Psoas muscle (tissue), 7 donors: ENCODE measurements at regions not wholly inside any gene's neighbourhood (a gene's known extent, or its start where the extent isn't known, plus 50 kb on each side); places are given as distances from the start of the nearest gene placed in this dataset.

Experiments
- ATAC-seq, 4 donors: fragments of 200-7000 bp; cut with Tn5 transposase; one replicate each; pipeline ENCODE4 v1.9.1; 2020; ENCODE audit warnings: moderate library complexity in 3 of 4, mild to moderate bottlenecking in 2 of 4
- DNase-seq, 2 donors: peaks; one replicate each; pipeline ENCODE4 v3.0.0-alpha.2; 2020
- H3K27ac ChIP-seq: fragments of 200-600 bp; one replicate; pipeline ENCODE4 v1.8.0; 2022
- H3K27me3 ChIP-seq, 3 donors: fragments of 200-600 bp in 1 of 3; one replicate each; pipeline versions ENCODE4 v1.6.1 to v1.8.0; 2013 to 2022; ENCODE audit warnings: low read length in 2 of 3, mild to moderate bottlenecking in 2 of 3, moderate library complexity in 1 of 3; ENCODE audit not compliant: insufficient read depth in 3 of 3
- H3K36me3 ChIP-seq, 2 donors: fragments of 200-600 bp in 1 of 2; one replicate each; pipeline versions ENCODE4 v1.6.1 to v1.8.0; 2013 to 2022; ENCODE audit warnings: low read depth in 1 of 2, mild to moderate bottlenecking in 1 of 2, moderate library complexity in 1 of 2; ENCODE audit not compliant: insufficient read depth in 1 of 2
- H3K4me1 ChIP-seq: fragments of 200-600 bp; one replicate; pipeline ENCODE4 v1.8.0; 2022
- H3K4me3 ChIP-seq: fragments of 200-600 bp; one replicate; pipeline ENCODE4 v1.8.0; 2022; ENCODE audit warnings: mild to moderate bottlenecking
- H3K9me3 ChIP-seq: fragments of 200-600 bp; one replicate; pipeline ENCODE4 v1.8.0; 2022
- CTCF ChIP-seq: fragments of 200-600 bp; IDR thresholded peaks from one replicate; pipeline ENCODE4 v1.8.0; 2022; ENCODE audit warnings: antibody characterized with exemption
- WGBS, 3 donors: extraction: QIAGEN DNeasy Blood & Tissue Kit; methylation state at CpG; one replicate each; pipeline versions ENCODE4 v1.1.6 to v1.1.7; 2013; 5-methylcytosine and 5-hydroxymethylcytosine counted together
- intact Hi-C, 2 donors: fragments of 100-400 bp; cut with DNase I; formaldehyde crosslinking; loops; one replicate each; pipeline versions ENCODE4 v1.11.0 to v1.14.2; 2022
- donor health status: healthy with polysubstance abuse.
- donor health status: DM: no; HTN: no; CAD: no; lungs with moderate emphysema.
- donor health status: Bipolar disorder and iron deficiency.
- donor health status: healthy.
- donor health status: DM: yes; HTN: yes; CAD: no.
- donor health status: DM: no; HTN: no; CAD: no.
- donor health status: DM: yes; HTN: yes; CAD: no.

GRCh38 chr11:10382518-10382917, 72.5 kb upstream of the AMPD3 start:
- 77 to 83% (median 81%) methylated on average over 6 of the region's 6 CpGs for WGBS, 3 donors
- intact Hi-C loops: no loop called here
- no peak for ATAC-seq
- no peaks in the 10 kb centered on the region for H3K36me3 ChIP-seq
- H3K9me3 ChIP-seq: no peaks in the 10 kb centered on the region
- H3K4me1 ChIP-seq: peaks cover 4% of the 10 kb centered on the region
- H3K27ac ChIP-seq: no peak overlapping the region
- no peak overlapping the region for H3K4me3 ChIP-seq
- no peak for TF ChIP-seq CTCF
- no peak for DNase-seq
- no peaks in the 10 kb centered on the region for H3K27me3 ChIP-seq

GRCh38 chr11:10385696-10386095, 69.4 kb upstream of the AMPD3 start:
- DNase-seq (peak; percentile 83 to 89), ATAC-seq (peak; percentile 86 to 89 (median 88))
- no peak for TF ChIP-seq CTCF
- H3K9me3 ChIP-seq: no peaks in the 10 kb centered on the region
- no peaks in the 10 kb centered on the region for H3K27me3 ChIP-seq
- no peak overlapping the region for H3K4me3 ChIP-seq
- no peaks in the 10 kb centered on the region for H3K36me3 ChIP-seq
- peaks cover 11% of the 10 kb centered on the region for H3K4me1 ChIP-seq
- H3K27ac ChIP-seq: peak overlapping the region; percentile 56
- intact Hi-C loops: no loop called here
- WGBS, 3 donors: 25 to 28% (median 25%) methylated on average over 6 of the region's 6 CpGs

- H3K27me3 ChIP-seq: no peaks in the 10 kb centered on the region
- WGBS, 3 donors: 47 to 70% (median 57%) methylated on average over 5 of the region's 5 CpGs
- H3K4me3 ChIP-seq: no peak overlapping the region
- H3K27ac ChIP-seq: peak overlapping the region; percentile 56
- DNase-seq (no peak), ATAC-seq (no peak)
- H3K4me1 ChIP-seq: peaks cover 11% of the 10 kb centered on the region
- TF ChIP-seq CTCF: no peak
- H3K9me3 ChIP-seq: no peaks in the 10 kb centered on the region
- intact Hi-C loops: no loop called here
- H3K36me3 ChIP-seq: no peaks in the 10 kb centered on the region
These were observed 68.7 kb upstream of the AMPD3 start for GRCh38 chr11:10386361-10386760.

GRCh38 chr11:10386861-10387205, 68.2 kb upstream of the AMPD3 start:
- peaks cover 11% of the 10 kb centered on the region for H3K4me1 ChIP-seq
- no peaks in the 10 kb centered on the region for H3K27me3 ChIP-seq
- H3K9me3 ChIP-seq: no peaks in the 10 kb centered on the region
- no peak for TF ChIP-seq CTCF
- no peak overlapping the region for H3K4me3 ChIP-seq
- no peaks in the 10 kb centered on the region for H3K36me3 ChIP-seq
- 59 to 70% (median 63%) methylated on average over 6 of the region's 6 CpGs for WGBS, 3 donors
- intact Hi-C loops: no loop called here
- peak in 1 of 4 donors; percentile 4 for ATAC-seq
- peak overlapping the region; percentile 46 for H3K27ac ChIP-seq
- no peak for DNase-seq
